NCI-H2081 (cell line): ENCODE measurements at regions not wholly inside any gene's neighbourhood (a gene's known extent, or its start where the extent isn't known, plus 50 kb on each side); places are given as distances from the start of the nearest gene placed in this dataset.
"Not testable (repeated sequence)": the region's sequence is repeated elsewhere in the genome, so short reads cannot be mapped to it uniquely, and the experiment has no call there.

Experiments
- DNase-seq, 2 experiments: peaks; one replicate each; lab custom pipeline; 2025; lab: John Stamatoyannopoulos, UW

GRCh38 chr2:228793116-228793515, 478.0 kb downstream of the PID1 start:
- no peak for DNase-seq

GRCh38 chr2:228786901-228787300, 484.2 kb downstream of the PID1 start:
- DNase-seq: no peak

- DNase-seq: no peak
Observed at GRCh38 chr2:228782281-228782680, 488.8 kb downstream of the PID1 start.

- no peak for DNase-seq
Observed at GRCh38 chr2:228777855-228778355, 493.2 kb downstream of the PID1 start.

- no peak for DNase-seq
Observed at GRCh38 chr2:228774548-228774947, 496.5 kb downstream of the PID1 start.

- no peak for DNase-seq
Observed at GRCh38 chr2:228771774-228772173, 499.3 kb downstream of the PID1 start.

- no peak for DNase-seq
Observed at GRCh38 chr2:228771315-228771714, 499.8 kb downstream of the PID1 start.

- no peak for DNase-seq
Observed at GRCh38 chr2:228768818-228769217, 502.3 kb downstream of the PID1 start.

- not testable (repeated sequence) for DNase-seq
Observed at GRCh38 chr2:228768141-228768540, 502.9 kb downstream of the PID1 start.

GRCh38 chr2:228767196-228767595, 503.9 kb downstream of the PID1 start:
- DNase-seq: no peak

- DNase-seq: peak; percentile 91 to 99
Observed at GRCh38 chr2:228763379-228763981, 507.6 kb downstream of the PID1 start.

- DNase-seq: peak in 1 of 2 experiments; percentile 61
Observed at GRCh38 chr2:228762565-228762964, 508.5 kb downstream of the PID1 start.

- DNase-seq: not testable (repeated sequence)
Observed at GRCh38 chr2:228755661-228756060, 515.4 kb downstream of the PID1 start.

- no peak for DNase-seq
Observed at GRCh38 chr2:228747483-228747882, 523.6 kb downstream of the PID1 start.

- no peak for DNase-seq
Observed at GRCh38 chr2:228738671-228739380, 532.3 kb downstream of the PID1 start.

- no peak for DNase-seq
Observed at GRCh38 chr2:228735697-228736096, 535.4 kb downstream of the PID1 start.

- DNase-seq: no peak
Observed at GRCh38 chr2:228731517-228731916, 539.6 kb downstream of the PID1 start.

GRCh38 chr2:228728961-228729360, 542.1 kb downstream of the PID1 start:
- no peak for DNase-seq

- DNase-seq: no peak
Observed at GRCh38 chr2:228725031-228725430, 543.5 kb upstream of the SPHKAP start.

GRCh38 chr2:228723599-228723998, 542.1 kb upstream of the SPHKAP start:
- no peak for DNase-seq

GRCh38 chr2:228722311-228722710, 540.8 kb upstream of the SPHKAP start:
- no peak for DNase-seq

GRCh38 chr2:228720895-228721294, 539.4 kb upstream of the SPHKAP start:
- no peak for DNase-seq

GRCh38 chr2:228709788-228710371, 528.4 kb upstream of the SPHKAP start:
- no peak for DNase-seq
